GM20000 (cell line): ENCODE measurements at regions not wholly inside any gene's neighbourhood (a gene's known extent, or its start where the extent isn't known, plus 50 kb on each side); places are given as distances from the start of the nearest gene placed in this dataset.

Source experiments
- DNase-seq: peaks from one replicate; pipeline ENCODE4 v3.0.0; 2012; ENCODE audit warnings: low spot score
- CTCF ChIP-seq: IDR thresholded peaks from 2 replicates; pipeline ENCODE4 v1.5.1; 2012; ENCODE audit warnings: mild to moderate bottlenecking, control low read depth; ENCODE audit errors: extremely low read depth, missing control alignments

DNA sequence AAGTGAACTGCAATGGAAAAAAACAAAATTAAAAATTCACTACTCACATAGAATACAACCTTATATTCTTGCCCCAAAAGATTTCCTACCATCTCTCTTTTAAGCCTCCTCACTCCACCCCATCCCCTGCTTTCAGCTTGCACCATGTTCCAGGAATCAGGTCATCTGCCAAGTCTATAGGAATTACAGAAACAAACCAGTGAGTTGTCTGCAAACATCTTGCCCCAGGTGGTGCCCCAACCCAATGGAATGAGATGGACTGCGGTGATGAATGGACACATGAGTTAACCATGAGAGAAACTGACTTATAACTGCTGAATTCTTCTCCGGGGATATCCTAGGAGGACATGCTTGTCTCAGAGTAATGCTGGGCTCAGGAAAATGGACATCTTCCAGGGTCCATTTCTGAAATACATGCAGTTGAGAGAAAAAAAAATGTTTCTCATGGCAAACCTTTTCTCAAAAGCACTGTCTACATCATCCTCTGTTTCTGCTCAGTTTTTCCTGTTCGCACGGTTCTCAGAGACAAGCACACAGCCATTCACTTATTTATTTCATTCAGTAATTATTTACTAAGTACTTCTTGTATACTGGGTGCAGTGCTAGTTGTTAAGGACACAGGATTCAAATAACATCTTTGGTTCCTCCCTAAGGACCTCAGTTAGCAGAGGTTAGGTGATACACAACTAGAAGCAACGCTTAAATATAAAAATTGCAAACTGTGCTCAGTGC is 350.0 kb downstream of the RND3 start:
- no peak for TF ChIP-seq CTCF
- DNase-seq = no peak

GRCh38 chr2:150136893-150137292 is 350.6 kb downstream of the RND3 start:
- DNase-seq = no peak
- no peak for TF ChIP-seq CTCF

DNA sequence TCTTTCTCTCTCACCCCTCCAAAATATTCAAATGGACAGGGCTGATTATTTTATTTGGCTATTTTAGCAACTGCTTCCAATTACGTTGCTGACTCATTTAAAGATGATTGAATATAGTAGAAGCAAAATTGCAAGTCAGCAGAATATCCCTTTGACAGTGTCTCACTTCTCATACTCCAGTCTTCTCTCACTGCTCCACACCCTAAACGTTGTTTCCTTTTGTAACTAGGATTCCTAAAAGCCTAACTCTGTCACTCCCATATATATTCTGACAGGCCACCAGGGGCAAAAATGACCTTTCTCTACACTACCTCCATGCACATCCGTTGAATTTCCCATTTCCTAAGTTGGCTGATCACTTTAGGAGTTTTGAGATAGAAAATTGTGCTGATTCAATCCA is 351.1 kb downstream of the RND3 start:
- DNase-seq = no peak
- TF ChIP-seq CTCF = no peak

GRCh38 chr2:150135223-150135883 is 352.1 kb downstream of the RND3 start:
- DNase-seq = no peak
- TF ChIP-seq CTCF = no peak

DNA sequence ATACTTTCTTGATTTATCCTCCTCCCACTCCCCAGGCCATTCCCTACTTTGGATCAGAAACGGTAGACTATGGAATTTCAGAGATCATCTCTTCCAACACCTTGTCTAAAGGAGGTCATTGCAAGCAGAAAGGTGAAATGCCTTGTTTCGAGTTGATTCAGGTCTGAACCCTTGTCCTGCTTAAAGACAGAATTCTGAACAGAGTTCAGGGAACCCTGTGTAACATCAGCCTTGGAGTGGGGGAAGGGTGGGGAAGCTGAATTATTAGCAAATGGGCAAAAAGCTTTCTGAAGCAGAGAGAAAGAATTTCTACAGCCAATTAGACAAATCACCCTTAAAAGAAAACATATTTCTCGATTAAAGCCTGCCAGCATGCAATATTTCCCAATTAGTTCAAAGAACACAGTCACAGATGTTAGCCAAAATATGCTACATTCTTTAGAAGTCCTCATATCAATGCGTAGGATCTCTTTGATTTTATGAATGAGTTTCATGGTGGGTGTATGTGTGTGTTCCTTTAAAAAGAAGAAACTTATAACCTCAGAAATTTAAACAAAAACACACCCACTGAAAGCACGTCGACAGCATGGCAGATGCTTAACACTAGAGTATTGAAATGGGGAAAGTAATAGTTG is 353.1 kb downstream of the RND3 start:
- no peak for TF ChIP-seq CTCF
- no peak for DNase-seq

GRCh38 chr2:150133623-150134022 is 353.8 kb downstream of the RND3 start:
- peak; percentile 28 for DNase-seq
- TF ChIP-seq CTCF = no peak

- TF ChIP-seq CTCF = no peak
- DNase-seq = no peak
These were observed 357.4 kb downstream of the RND3 start for GRCh38 chr2:150129921-150130575.
